ENCODE measurements at regions not wholly inside any gene's neighbourhood (a gene's known extent, or its start where the extent isn't known, plus 50 kb on each side); places are given as distances from the start of the nearest gene placed in this dataset.

DNA sequence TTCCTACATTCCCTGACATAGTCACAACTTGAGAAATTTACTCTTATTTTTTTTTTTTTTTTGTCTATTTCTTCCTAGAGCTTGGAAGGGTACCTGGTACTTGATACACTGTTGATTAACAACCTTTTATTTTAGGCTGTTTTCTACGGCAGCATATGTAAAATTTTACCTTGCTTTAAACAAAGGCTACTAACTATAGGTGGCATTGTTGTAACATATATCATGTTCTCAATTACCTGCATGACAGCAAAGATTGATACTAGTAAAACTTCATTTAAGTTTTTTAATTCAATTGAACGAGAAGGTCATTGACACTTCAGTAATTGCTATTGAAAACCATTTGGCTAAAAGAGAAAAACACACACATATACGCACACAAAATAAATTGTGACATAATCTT, 238.3 kb upstream of the ESRRG start:
- TF ChIP-seq ISL1 (CRISPR knock-in tag; IDR thresholded peaks at IDR 0.05) (no peak), TCF4 (CRISPR knock-in tag; IDR thresholded peaks at IDR 0.05; ENCODE audit: borderline replicate concordance) (no peak), TOX (CRISPR knock-in tag; IDR thresholded peaks at IDR 0.05; ENCODE audit: borderline replicate concordance) (no peak), ZFP3 (CRISPR knock-in tag; IDR thresholded peaks at IDR 0.05) (no peak), ESRRG (CRISPR knock-in tag; IDR thresholded peaks at IDR 0.05) (no peak), ARNTL (CRISPR knock-in tag; IDR thresholded peaks at IDR 0.05; ENCODE audit: borderline replicate concordance, low read depth) (no peak), BACH2 (CRISPR knock-in tag; IDR thresholded peaks at IDR 0.05; ENCODE audit: borderline replicate concordance) (no peak), ZFP30 (CRISPR knock-in tag; IDR thresholded peaks at IDR 0.05) (no peak)
- TF ChIP-seq, protein P1, sequence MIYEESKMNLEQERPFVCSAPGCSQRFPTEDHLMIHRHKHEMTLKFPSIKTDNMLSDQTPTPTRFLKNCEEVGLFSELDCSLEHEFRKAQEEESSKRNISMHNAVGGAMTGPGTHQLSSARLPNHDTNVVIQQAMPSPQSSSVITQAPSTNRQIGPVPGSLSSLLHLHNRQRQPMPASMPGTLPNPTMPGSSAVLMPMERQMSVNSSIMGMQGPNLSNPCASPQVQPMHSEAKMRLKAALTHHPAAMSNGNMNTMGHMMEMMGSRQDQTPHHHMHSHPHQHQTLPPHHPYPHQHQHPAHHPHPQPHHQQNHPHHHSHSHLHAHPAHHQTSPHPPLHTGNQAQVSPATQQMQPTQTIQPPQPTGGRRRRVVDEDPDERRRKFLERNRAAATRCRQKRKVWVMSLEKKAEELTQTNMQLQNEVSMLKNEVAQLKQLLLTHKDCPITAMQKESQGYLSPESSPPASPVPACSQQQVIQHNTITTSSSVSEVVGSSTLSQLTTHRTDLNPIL (CRISPR knock-in tag; IDR thresholded peaks at IDR 0.05; ENCODE audit: low read depth) = no peak
- TF ChIP-seq, protein P2, sequence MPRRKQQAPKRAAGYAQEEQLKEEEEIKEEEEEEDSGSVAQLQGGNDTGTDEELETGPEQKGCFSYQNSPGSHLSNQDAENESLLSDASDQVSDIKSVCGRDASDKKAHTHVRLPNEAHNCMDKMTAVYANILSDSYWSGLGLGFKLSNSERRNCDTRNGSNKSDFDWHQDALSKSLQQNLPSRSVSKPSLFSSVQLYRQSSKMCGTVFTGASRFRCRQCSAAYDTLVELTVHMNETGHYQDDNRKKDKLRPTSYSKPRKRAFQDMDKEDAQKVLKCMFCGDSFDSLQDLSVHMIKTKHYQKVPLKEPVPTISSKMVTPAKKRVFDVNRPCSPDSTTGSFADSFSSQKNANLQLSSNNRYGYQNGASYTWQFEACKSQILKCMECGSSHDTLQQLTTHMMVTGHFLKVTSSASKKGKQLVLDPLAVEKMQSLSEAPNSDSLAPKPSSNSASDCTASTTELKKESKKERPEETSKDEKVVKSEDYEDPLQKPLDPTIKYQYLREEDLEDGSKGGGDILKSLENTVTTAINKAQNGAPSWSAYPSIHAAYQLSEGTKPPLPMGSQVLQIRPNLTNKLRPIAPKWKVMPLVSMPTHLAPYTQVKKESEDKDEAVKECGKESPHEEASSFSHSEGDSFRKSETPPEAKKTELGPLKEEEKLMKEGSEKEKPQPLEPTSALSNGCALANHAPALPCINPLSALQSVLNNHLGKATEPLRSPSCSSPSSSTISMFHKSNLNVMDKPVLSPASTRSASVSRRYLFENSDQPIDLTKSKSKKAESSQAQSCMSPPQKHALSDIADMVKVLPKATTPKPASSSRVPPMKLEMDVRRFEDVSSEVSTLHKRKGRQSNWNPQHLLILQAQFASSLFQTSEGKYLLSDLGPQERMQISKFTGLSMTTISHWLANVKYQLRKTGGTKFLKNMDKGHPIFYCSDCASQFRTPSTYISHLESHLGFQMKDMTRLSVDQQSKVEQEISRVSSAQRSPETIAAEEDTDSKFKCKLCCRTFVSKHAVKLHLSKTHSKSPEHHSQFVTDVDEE (CRISPR knock-in tag; IDR thresholded peaks at IDR 0.05) = no peak
- TF ChIP-seq, protein P3, sequence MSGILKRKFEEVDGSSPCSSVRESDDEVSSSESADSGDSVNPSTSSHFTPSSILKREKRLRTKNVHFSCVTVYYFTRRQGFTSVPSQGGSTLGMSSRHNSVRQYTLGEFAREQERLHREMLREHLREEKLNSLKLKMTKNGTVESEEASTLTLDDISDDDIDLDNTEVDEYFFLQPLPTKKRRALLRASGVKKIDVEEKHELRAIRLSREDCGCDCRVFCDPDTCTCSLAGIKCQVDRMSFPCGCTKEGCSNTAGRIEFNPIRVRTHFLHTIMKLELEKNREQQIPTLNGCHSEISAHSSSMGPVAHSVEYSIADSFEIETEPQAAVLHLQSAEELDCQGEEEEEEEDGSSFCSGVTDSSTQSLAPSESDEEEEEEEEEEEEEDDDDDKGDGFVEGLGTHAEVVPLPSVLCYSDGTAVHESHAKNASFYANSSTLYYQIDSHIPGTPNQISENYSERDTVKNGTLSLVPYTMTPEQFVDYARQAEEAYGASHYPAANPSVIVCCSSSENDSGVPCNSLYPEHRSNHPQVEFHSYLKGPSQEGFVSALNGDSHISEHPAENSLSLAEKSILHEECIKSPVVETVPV (CRISPR knock-in tag; IDR thresholded peaks at IDR 0.05) = no peak
- TF ChIP-seq, protein P4, sequence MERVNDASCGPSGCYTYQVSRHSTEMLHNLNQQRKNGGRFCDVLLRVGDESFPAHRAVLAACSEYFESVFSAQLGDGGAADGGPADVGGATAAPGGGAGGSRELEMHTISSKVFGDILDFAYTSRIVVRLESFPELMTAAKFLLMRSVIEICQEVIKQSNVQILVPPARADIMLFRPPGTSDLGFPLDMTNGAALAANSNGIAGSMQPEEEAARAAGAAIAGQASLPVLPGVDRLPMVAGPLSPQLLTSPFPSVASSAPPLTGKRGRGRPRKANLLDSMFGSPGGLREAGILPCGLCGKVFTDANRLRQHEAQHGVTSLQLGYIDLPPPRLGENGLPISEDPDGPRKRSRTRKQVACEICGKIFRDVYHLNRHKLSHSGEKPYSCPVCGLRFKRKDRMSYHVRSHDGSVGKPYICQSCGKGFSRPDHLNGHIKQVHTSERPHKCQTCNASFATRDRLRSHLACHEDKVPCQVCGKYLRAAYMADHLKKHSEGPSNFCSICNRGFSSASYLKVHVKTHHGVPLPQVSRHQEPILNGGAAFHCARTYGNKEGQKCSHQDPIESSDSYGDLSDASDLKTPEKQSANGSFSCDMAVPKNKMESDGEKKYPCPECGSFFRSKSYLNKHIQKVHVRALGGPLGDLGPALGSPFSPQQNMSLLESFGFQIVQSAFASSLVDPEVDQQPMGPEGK (CRISPR knock-in tag; IDR thresholded peaks at IDR 0.05; ENCODE audit: borderline replicate concordance) = no peak
- TF ChIP-seq, protein P5, sequence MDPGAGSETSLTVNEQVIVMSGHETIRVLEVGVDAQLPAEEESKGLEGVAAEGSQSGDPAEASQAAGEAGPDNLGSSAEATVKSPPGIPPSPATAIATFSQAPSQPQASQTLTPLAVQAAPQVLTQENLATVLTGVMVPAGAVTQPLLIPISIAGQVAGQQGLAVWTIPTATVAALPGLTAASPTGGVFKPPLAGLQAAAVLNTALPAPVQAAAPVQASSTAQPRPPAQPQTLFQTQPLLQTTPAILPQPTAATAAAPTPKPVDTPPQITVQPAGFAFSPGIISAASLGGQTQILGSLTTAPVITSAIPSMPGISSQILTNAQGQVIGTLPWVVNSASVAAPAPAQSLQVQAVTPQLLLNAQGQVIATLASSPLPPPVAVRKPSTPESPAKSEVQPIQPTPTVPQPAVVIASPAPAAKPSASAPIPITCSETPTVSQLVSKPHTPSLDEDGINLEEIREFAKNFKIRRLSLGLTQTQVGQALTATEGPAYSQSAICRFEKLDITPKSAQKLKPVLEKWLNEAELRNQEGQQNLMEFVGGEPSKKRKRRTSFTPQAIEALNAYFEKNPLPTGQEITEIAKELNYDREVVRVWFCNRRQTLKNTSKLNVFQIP (CRISPR knock-in tag; IDR thresholded peaks at IDR 0.05; ENCODE audit: borderline replicate concordance, low read depth) = no peak

Measured in SK-N-SH treated with all-trans-retinoic acid at 6 μM for 48 hours (cell line).